HepG2 (cell line): ENCODE measurements at regions not wholly inside any gene's neighbourhood (a gene's known extent, or its start where the extent isn't known, plus 50 kb on each side); places are given as distances from the start of the nearest gene placed in this dataset.
A peak's percentile ranks its signal among the peaks of the same experiment; 100 is the strongest.

ENCODE experiments used
- ERF ChIP-seq: IDR thresholded peaks from 2 replicates; pipeline ENCODE4 v1.6.1; 2018; ENCODE audit warnings: missing biosample characterization, missing genetic modification reagents
- HNF4G ChIP-seq, 2 experiments: sonication (generic) in 1 of 2; formaldehyde crosslinking in 1 of 2; IDR thresholded peaks; 2 replicates each; pipeline versions ENCODE4 v1.4.0 to v1.6.1; 2011 to 2020; ENCODE audit warnings: borderline replicate concordance in 2 of 2, low read depth in 2 of 2, mild to moderate bottlenecking in 2 of 2, low read length in 1 of 2, missing genetic modification reagents in 1 of 2, moderate library complexity in 1 of 2
- HNRNPUL1 ChIP-seq: fragments of 200-400 bp; formaldehyde crosslinking; IDR thresholded peaks from 2 replicates; pipeline ENCODE4 v1.6.1; 2017; ENCODE audit warnings: low read depth, mild to moderate bottlenecking, low read length, moderate library complexity
- JUNB ChIP-seq: sonication (generic); formaldehyde crosslinking; IDR thresholded peaks from 2 replicates; pipeline ENCODE4 v1.8.0; 2022; ENCODE audit warnings: missing genetic modification reagents, mild to moderate bottlenecking, borderline replicate concordance
- RFXAP ChIP-seq: sonication (generic); formaldehyde crosslinking; IDR thresholded peaks from 2 replicates; pipeline ENCODE4 v1.4.0; 2020; ENCODE audit warnings: missing genetic modification reagents, borderline replicate concordance
- SMAD1 ChIP-seq: sonication (generic); formaldehyde crosslinking; IDR thresholded peaks from 2 replicates; pipeline ENCODE4 v1.4.0; 2020; ENCODE audit warnings: missing genetic modification reagents, low read depth, mild to moderate bottlenecking, borderline replicate concordance
- SMARCC2 ChIP-seq: fragments of 450-650 bp; IDR thresholded peaks from 2 replicates; pipeline ENCODE4 v1.6.1; 2017; ENCODE audit warnings: antibody characterized with exemption, mild to moderate bottlenecking
- SNRNP70 ChIP-seq: fragments of 200-400 bp; formaldehyde crosslinking; IDR thresholded peaks from 2 replicates; pipeline ENCODE4 v1.6.1; 2017; ENCODE audit warnings: mild to moderate bottlenecking, low read depth, low read length, moderate library complexity
- TMF1 ChIP-seq: sonication (generic); formaldehyde crosslinking; IDR thresholded peaks from 2 replicates; pipeline ENCODE4 v1.8.1; 2022; ENCODE audit warnings: low read depth, missing genetic modification reagents
- ZEB1 ChIP-seq: IDR thresholded peaks from 2 replicates; pipeline ENCODE4 v1.6.1; 2012; ENCODE audit warnings: mild to moderate bottlenecking, low read depth, inconsistent platforms; ENCODE audit not compliant: insufficient replicate concordance
- ZFX ChIP-seq: sonication (generic); formaldehyde crosslinking; IDR thresholded peaks from 2 replicates; pipeline ENCODE4 v1.4.0; 2020; ENCODE audit warnings: mild to moderate bottlenecking, low read depth, missing genetic modification reagents, moderate library complexity
- ZNF274 ChIP-seq: sonication (generic); formaldehyde crosslinking; IDR thresholded peaks from 2 replicates; pipeline ENCODE4 v1.5.1; 2020; ENCODE audit warnings: mild to moderate bottlenecking, missing genetic modification reagents
- ZNF382 ChIP-seq: sonication (generic); formaldehyde crosslinking; IDR thresholded peaks from 2 replicates; pipeline ENCODE4 v1.5.0; 2020; ENCODE audit warnings: missing genetic modification reagents, mild to moderate bottlenecking, borderline replicate concordance
- ZNF562 ChIP-seq: sonication (generic); formaldehyde crosslinking; IDR thresholded peaks from 2 replicates; pipeline ENCODE4 v1.8.0; 2022; ENCODE audit warnings: missing genetic modification reagents, borderline replicate concordance
- ZNF704 ChIP-seq: sonication (generic); formaldehyde crosslinking; IDR thresholded peaks from 2 replicates; pipeline ENCODE4 v1.8.1; 2023; ENCODE audit warnings: mild to moderate bottlenecking, inconsistent platforms, moderate library complexity, missing genetic modification reagents, borderline replicate concordance
- ZNF768 ChIP-seq: sonication (generic); formaldehyde crosslinking; IDR thresholded peaks from 2 replicates; pipeline ENCODE4 v1.4.0; 2020; ENCODE audit warnings: missing genetic modification reagents
- ZNF773 ChIP-seq: sonication (generic); formaldehyde crosslinking; IDR thresholded peaks from 2 replicates; pipeline ENCODE4 v1.4.0; 2020; ENCODE audit warnings: missing genetic modification reagents, borderline replicate concordance
- ZNF790 ChIP-seq: sonication (generic); formaldehyde crosslinking; IDR thresholded peaks from 2 replicates; pipeline ENCODE4 v1.8.0; 2022; ENCODE audit warnings: missing genetic modification reagents, mild to moderate bottlenecking, borderline replicate concordance
- TF ChIP-seq, protein P1 (sequence below): sonication (generic); formaldehyde crosslinking; IDR thresholded peaks from 2 replicates; pipeline ENCODE4 v1.4.0; 2020; ENCODE audit warnings: missing genetic modification reagents, borderline replicate concordance
- TF ChIP-seq, protein P2 (sequence below): sonication (generic); formaldehyde crosslinking; IDR thresholded peaks from 2 replicates; pipeline ENCODE4 v1.4.0; 2020; ENCODE audit warnings: mild to moderate bottlenecking, missing genetic modification reagents

DNA sequence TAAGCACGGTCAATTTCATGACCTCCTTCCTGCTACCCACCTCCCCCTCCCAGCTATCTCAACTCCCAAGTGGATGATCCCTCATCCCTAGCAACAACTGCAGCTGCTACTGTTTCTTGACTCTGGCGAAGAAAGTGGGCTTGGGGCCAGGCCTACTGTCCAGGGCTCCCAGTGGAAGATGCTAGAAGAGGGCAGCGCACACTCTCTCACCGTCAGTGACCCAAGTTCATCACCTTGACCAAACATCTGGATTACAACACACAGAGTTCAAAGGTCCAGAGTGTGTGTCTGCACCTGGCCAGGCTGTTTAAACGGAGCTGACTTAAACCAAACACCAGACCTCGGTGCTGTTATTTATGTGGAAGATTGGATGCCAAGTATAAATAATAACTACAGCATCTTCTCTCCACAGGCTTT lies 385.6 kb downstream of the SHQ1 start (continued):
- TF ChIP-seq, protein P1, sequence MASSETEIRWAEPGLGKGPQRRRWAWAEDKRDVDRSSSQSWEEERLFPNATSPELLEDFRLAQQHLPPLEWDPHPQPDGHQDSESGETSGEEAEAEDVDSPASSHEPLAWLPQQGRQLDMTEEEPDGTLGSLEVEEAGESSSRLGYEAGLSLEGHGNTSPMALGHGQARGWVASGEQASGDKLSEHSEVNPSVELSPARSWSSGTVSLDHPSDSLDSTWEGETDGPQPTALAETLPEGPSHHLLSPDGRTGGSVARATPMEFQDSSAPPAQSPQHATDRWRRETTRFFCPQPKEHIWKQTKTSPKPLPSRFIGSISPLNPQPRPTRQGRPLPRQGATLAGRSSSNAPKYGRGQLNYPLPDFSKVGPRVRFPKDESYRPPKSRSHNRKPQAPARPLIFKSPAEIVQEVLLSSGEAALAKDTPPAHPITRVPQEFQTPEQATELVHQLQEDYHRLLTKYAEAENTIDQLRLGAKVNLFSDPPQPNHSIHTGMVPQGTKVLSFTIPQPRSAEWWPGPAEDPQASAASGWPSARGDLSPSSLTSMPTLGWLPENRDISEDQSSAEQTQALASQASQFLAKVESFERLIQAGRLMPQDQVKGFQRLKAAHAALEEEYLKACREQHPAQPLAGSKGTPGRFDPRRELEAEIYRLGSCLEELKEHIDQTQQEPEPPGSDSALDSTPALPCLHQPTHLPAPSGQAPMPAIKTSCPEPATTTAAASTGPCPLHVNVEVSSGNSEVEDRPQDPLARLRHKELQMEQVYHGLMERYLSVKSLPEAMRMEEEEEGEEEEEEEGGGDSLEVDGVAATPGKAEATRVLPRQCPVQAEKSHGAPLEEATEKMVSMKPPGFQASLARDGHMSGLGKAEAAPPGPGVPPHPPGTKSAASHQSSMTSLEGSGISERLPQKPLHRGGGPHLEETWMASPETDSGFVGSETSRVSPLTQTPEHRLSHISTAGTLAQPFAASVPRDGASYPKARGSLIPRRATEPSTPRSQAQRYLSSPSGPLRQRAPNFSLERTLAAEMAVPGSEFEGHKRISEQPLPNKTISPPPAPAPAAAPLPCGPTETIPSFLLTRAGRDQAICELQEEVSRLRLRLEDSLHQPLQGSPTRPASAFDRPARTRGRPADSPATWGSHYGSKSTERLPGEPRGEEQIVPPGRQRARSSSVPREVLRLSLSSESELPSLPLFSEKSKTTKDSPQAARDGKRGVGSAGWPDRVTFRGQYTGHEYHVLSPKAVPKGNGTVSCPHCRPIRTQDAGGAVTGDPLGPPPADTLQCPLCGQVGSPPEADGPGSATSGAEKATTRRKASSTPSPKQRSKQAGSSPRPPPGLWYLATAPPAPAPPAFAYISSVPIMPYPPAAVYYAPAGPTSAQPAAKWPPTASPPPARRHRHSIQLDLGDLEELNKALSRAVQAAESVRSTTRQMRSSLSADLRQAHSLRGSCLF (CRISPR knock-in tag) = no peak
- TF ChIP-seq, protein P2, sequence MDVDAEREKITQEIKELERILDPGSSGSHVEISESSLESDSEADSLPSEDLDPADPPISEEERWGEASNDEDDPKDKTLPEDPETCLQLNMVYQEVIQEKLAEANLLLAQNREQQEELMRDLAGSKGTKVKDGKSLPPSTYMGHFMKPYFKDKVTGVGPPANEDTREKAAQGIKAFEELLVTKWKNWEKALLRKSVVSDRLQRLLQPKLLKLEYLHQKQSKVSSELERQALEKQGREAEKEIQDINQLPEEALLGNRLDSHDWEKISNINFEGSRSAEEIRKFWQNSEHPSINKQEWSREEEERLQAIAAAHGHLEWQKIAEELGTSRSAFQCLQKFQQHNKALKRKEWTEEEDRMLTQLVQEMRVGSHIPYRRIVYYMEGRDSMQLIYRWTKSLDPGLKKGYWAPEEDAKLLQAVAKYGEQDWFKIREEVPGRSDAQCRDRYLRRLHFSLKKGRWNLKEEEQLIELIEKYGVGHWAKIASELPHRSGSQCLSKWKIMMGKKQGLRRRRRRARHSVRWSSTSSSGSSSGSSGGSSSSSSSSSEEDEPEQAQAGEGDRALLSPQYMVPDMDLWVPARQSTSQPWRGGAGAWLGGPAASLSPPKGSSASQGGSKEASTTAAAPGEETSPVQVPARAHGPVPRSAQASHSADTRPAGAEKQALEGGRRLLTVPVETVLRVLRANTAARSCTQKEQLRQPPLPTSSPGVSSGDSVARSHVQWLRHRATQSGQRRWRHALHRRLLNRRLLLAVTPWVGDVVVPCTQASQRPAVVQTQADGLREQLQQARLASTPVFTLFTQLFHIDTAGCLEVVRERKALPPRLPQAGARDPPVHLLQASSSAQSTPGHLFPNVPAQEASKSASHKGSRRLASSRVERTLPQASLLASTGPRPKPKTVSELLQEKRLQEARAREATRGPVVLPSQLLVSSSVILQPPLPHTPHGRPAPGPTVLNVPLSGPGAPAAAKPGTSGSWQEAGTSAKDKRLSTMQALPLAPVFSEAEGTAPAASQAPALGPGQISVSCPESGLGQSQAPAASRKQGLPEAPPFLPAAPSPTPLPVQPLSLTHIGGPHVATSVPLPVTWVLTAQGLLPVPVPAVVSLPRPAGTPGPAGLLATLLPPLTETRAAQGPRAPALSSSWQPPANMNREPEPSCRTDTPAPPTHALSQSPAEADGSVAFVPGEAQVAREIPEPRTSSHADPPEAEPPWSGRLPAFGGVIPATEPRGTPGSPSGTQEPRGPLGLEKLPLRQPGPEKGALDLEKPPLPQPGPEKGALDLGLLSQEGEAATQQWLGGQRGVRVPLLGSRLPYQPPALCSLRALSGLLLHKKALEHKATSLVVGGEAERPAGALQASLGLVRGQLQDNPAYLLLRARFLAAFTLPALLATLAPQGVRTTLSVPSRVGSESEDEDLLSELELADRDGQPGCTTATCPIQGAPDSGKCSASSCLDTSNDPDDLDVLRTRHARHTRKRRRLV (CRISPR knock-in tag) = no peak
- no peak for TF ChIP-seq ZNF704 (CRISPR knock-in tag)
- peak; percentile 95 for TF ChIP-seq ZEB1
- no peak for TF ChIP-seq ZNF274 (CRISPR knock-in tag)
- no peak for TF ChIP-seq ZNF382 (CRISPR knock-in tag)
- no peak for TF ChIP-seq RFXAP (CRISPR knock-in tag)
- no peak for TF ChIP-seq TMF1
- TF ChIP-seq HNRNPUL1 = no peak
- TF ChIP-seq SNRNP70 = no peak
- no peak for TF ChIP-seq ZNF790 (CRISPR knock-in tag)
- peak; percentile 86 for TF ChIP-seq ERF (CRISPR knock-in tag)
- TF ChIP-seq ZFX (CRISPR knock-in tag) = peak; percentile 54; the same call in 1 of the 2 replicates
- no peak for TF ChIP-seq JUNB (CRISPR knock-in tag)
- no peak for TF ChIP-seq ZNF773 (CRISPR knock-in tag)
- TF ChIP-seq ZNF768 (CRISPR knock-in tag) = no peak
- TF ChIP-seq SMAD1 = no peak
- TF ChIP-seq ZNF562 (CRISPR knock-in tag) = no peak
- TF ChIP-seq SMARCC2 = no peak
- peak; percentile 97 for TF ChIP-seq HNF4G (IDR thresholded peaks at IDR 0.05; ENCODE audit: borderline replicate concordance, low read depth, low read length)
- peak; percentile 93 for TF ChIP-seq HNF4G (CRISPR knock-in tag; IDR thresholded peaks at IDR 0.05; ENCODE audit: borderline replicate concordance, low read depth)
